ENCODE measurements at regions not wholly inside any gene's neighbourhood (a gene's known extent, or its start where the extent isn't known, plus 50 kb on each side); places are given as distances from the start of the nearest gene placed in this dataset.

- no CpG with 5 or more reads among the region's 5 CpGs for WGBS (ENCODE audit: extremely low coverage, insufficient read length, low lambda C conversion rate)
- Mint-ChIP-seq H3K36me3 (ENCODE audit: insufficient read depth in 1 of 3, low read depth in 3 of 3) (no peaks in the 10 kb centered on the region), H3K4me3 (no peak overlapping the region), H3K4me1 (peaks cover 4 to 8% of the 10 kb centered on the region in 2 experiments; a peak in 3 of 4 replicates), H3K9me3 (no peaks in the 10 kb centered on the region), H3K27me3 (ENCODE audit: low read depth) (peaks cover 21% of the 10 kb centered on the region), H3K27ac (no peak overlapping the region)
- no peaks in the 10 kb centered on the region for H3K27me3 ChIP-seq (ENCODE audit: insufficient read depth, low read length)
- no peak overlapping the region for H2BK12ac ChIP-seq (ENCODE audit: insufficient read length, low read depth, low read length)
- no peak overlapping the region for H3K14ac ChIP-seq (ENCODE audit: insufficient read depth, low read length)
- no peak overlapping the region for H3K56ac ChIP-seq (ENCODE audit: insufficient read length, low read depth, low read length)
- DNase-seq, result no peak
- no peak overlapping the region for H2AFZ ChIP-seq (ENCODE audit: low read length)
- no peaks in the 10 kb centered on the region for H3K9me3 ChIP-seq (ENCODE audit: control insufficient read depth, low read depth, low read length)
- no peak overlapping the region for H2BK120ac ChIP-seq (ENCODE audit: low read depth, low read length, poor library complexity, severe bottlenecking)
- no peaks in the 10 kb centered on the region for H3K79me1 ChIP-seq (ENCODE audit: insufficient read depth, low read depth, low read length, poor library complexity, severe bottlenecking)
- no peaks in the 10 kb centered on the region for H3K23me2 ChIP-seq (ENCODE audit: insufficient read length, low read depth, low read length, poor library complexity, severe bottlenecking)
- no peak overlapping the region for H2BK20ac ChIP-seq (ENCODE audit: low read depth, low read length, poor library complexity, severe bottlenecking)
- H3K27ac ChIP-seq (ENCODE audit: insufficient read length, low read depth, low read length), result no peak overlapping the region
- no peak overlapping the region for H3K4me2 ChIP-seq (ENCODE audit: insufficient read depth, insufficient read length, low read length)
- no peak overlapping the region for H2BK15ac ChIP-seq (ENCODE audit: low read depth, low read length)
- TF ChIP-seq CTCF (conservative IDR thresholded peaks at IDR 0.05), result no peak; the same call in 2 of the 3 replicates
- no peak overlapping the region for H3K9ac ChIP-seq (ENCODE audit: extremely low read depth, insufficient read length, low read length)
- H3K18ac ChIP-seq (ENCODE audit: insufficient read length, low read depth, low read length), result no peak overlapping the region
- H3K4ac ChIP-seq (ENCODE audit: low read depth, low read length), result no peak overlapping the region
- no peak overlapping the region for H4K5ac ChIP-seq (ENCODE audit: insufficient read length, low read depth, low read length)
- no peak overlapping the region for H2AK5ac ChIP-seq (ENCODE audit: insufficient read length, low read length)
- H3K79me2 ChIP-seq (ENCODE audit: insufficient read depth, low read length), result no peaks in the 10 kb centered on the region
- H3K23ac ChIP-seq (ENCODE audit: insufficient read length, low read depth, low read length), result no peak overlapping the region
- H2BK5ac ChIP-seq (ENCODE audit: insufficient read length, low read length), result no peak overlapping the region
- H4K8ac ChIP-seq (replicated peaks; ENCODE audit: insufficient read length, low read depth, low read length), result no peak overlapping the region
- no peak overlapping the region for H3T11ph ChIP-seq (ENCODE audit: low read length)
- H4K91ac ChIP-seq (ENCODE audit: insufficient read length, low read depth, low read length), result no peak overlapping the region
- H4K20me1 ChIP-seq (ENCODE audit: control insufficient read depth, insufficient read depth, insufficient read length), result no peaks in the 10 kb centered on the region
- H3K4me1 ChIP-seq (ENCODE audit: insufficient read depth, low read length), result no peaks in the 10 kb centered on the region
Measured at GRCh38 chr20:56945057-56945456, 316.0 kb downstream of the TFAP2C start.
